Keratinocyte (primary cell): ENCODE measurements at regions not wholly inside any gene's neighbourhood (a gene's known extent, or its start where the extent isn't known, plus 50 kb on each side); places are given as distances from the start of the nearest gene placed in this dataset.

Experiments
- DNase-seq: peaks from one replicate; pipeline ENCODE4 v3.0.0-alpha.2; 2011; ENCODE audit warnings: low read depth, missing footprints, low spot score
- FAIRE-seq: peaks from 2 replicates; lab custom pipeline; 2011; peaks lifted over from hg19 to GRCh38; lab: Jason Lieb, UNC
- H2AFZ ChIP-seq: 2 replicates; pipeline ENCODE4 v1.6.0; 2012; ENCODE audit warnings: low read length, control low read depth, inconsistent platforms; ENCODE audit not compliant: control insufficient read depth
- H3K27ac ChIP-seq: 2 replicates; pipeline ENCODE4 v1.5.1; 2011; ENCODE audit warnings: low read length; ENCODE audit not compliant: control insufficient read depth, insufficient read depth
- H3K27me3 ChIP-seq: 3 replicates; pipeline ENCODE4 v1.6.0; 2011; ENCODE audit warnings: low read length; ENCODE audit not compliant: control insufficient read depth, insufficient read depth; ENCODE audit errors: extremely low read depth
- H3K36me3 ChIP-seq, 2 experiments: 2 replicates in 1 of 2; 3 replicates in 1 of 2; pipeline ENCODE4 v1.5.1; 2011; ENCODE audit warnings: low read length in 2 of 2, mild to moderate bottlenecking in 1 of 2; ENCODE audit not compliant: control insufficient read depth in 2 of 2, insufficient read depth in 2 of 2; ENCODE audit errors: extremely low read depth in 1 of 2
- H3K4me1 ChIP-seq: 3 replicates; pipeline ENCODE4 v1.5.1; 2011; ENCODE audit warnings: low read length; ENCODE audit not compliant: control insufficient read depth, insufficient read depth; ENCODE audit errors: extremely low read depth
- H3K4me2 ChIP-seq: 3 replicates; pipeline ENCODE4 v1.6.0; 2011; ENCODE audit warnings: low read depth, low read length; ENCODE audit not compliant: control insufficient read depth, insufficient read depth; ENCODE audit errors: extremely low read depth
- H3K4me3 ChIP-seq, 3 experiments: fragments of 200-600 bp in 1 of 3; sonication (generic) in 1 of 3; 2 replicates in 2 of 3; 3 replicates in 1 of 3; pipeline ENCODE4 v1.5.1; 2011 to 2016; ENCODE audit warnings: low read length in 3 of 3, mild to moderate bottlenecking in 3 of 3, control low read depth in 2 of 3, inconsistent platforms in 1 of 3, low read depth in 1 of 3, mixed read lengths in 1 of 3, mixed run types in 1 of 3, moderate library complexity in 1 of 3; ENCODE audit not compliant: control insufficient read depth in 2 of 3, insufficient read depth in 2 of 3; ENCODE audit errors: extremely low read depth in 1 of 3
- H3K79me2 ChIP-seq: 2 replicates; pipeline ENCODE4 v1.6.0; 2012; ENCODE audit warnings: low read length; ENCODE audit not compliant: control insufficient read depth, insufficient read depth
- H3K9ac ChIP-seq: 3 replicates; pipeline ENCODE4 v1.6.0; 2011; ENCODE audit warnings: low read length; ENCODE audit not compliant: control insufficient read depth, insufficient read depth; ENCODE audit errors: extremely low read depth
- H3K9me1 ChIP-seq: 3 replicates; pipeline ENCODE4 v1.6.0; 2011; ENCODE audit warnings: low read length; ENCODE audit not compliant: control insufficient read depth, insufficient read depth; ENCODE audit errors: extremely low read depth
- H3K9me3 ChIP-seq: 2 replicates; pipeline ENCODE4 v1.5.1; 2012; ENCODE audit warnings: low read depth, low read length; ENCODE audit not compliant: control insufficient read depth
- H4K20me1 ChIP-seq: 3 replicates; pipeline ENCODE4 v1.6.0; 2011; ENCODE audit warnings: low read length; ENCODE audit not compliant: control insufficient read depth, insufficient read depth; ENCODE audit errors: extremely low read depth
- CTCF ChIP-seq, 3 experiments: IDR thresholded peaks in 1 of 3; conservative IDR thresholded peaks in 1 of 3; optimal IDR thresholded peaks in 1 of 3; 2 replicates in 2 of 3; 3 replicates in 1 of 3; pipeline versions ENCODE3 to v1.5.1; 2011; ENCODE audit warnings: low read length in 3 of 3, mild to moderate bottlenecking in 3 of 3, moderate library complexity in 2 of 3, control low read depth in 1 of 3, inconsistent platforms in 1 of 3; ENCODE audit not compliant: insufficient read depth in 2 of 3; ENCODE audit errors: extremely low read depth in 1 of 3
- EZH2 ChIP-seq: IDR thresholded peaks from one replicate; pipeline ENCODE4 v1.6.1; 2012; ENCODE audit warnings: inconsistent platforms, mild to moderate bottlenecking, low read length, moderate library complexity
- dilution Hi-C: fragments of 300-500 bp; cut with MboI; formaldehyde crosslinking; loops from one replicate; pipeline ENCODE4 v1.7.0; 2020; ENCODE audit warnings: low sequenced_read_pairs; ENCODE audit not compliant: extremely low pct_ligation_motif_present

DNA sequence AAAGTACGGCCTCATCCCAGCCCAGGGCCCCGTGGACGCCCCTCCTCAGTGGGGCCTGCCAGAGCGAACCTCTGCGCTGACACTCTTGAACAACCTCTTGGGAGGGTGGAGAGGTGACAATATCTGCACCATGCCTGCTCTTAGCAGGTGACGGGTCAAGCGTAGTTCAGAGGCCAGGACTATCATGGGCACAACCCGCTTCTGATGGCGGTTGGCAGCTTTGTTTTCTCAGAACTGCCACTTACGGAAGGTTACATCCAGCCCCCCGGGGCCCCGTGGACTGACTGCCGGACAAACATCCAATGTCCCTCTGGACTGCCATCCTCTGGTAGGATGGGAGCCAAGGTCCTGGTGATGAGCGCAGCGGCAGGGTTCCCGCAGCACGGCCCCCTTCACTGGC lies 91.1 kb downstream of the TUBA3C start:
- no peak for FAIRE-seq
- Histone ChIP-seq H3K9me1 (no peaks in the 10 kb centered on the region), H3K79me2 (no peaks in the 10 kb centered on the region), H3K9ac (no peak overlapping the region), H3K9me3 (peaks cover 18% of the 10 kb centered on the region), H3K36me3 (no peaks in the 10 kb centered on the region), H2AFZ (no peak overlapping the region), H3K4me1 (no peaks in the 10 kb centered on the region), H3K27me3 (no peaks in the 10 kb centered on the region), H3K27ac (no peak overlapping the region), H3K4me2 (no peak overlapping the region), H4K20me1 (no peaks in the 10 kb centered on the region), H3K4me3 (no peak overlapping the region)
- TF ChIP-seq CTCF (optimal IDR thresholded peaks at IDR 0.05 in 1 of 3, IDR thresholded peaks at IDR 0.05 in 1 of 3, conservative IDR thresholded peaks at IDR 0.05 in 1 of 3; ENCODE audit: extremely low read depth in 1 of 3, insufficient read depth in 2 of 3, low read length in 3 of 3), result no peak
- TF ChIP-seq EZH2, result no peak
- dilution Hi-C loops, result no loop called here
- DNase-seq, result no peak

- Histone ChIP-seq H3K4me1 (no peaks in the 10 kb centered on the region), H3K79me2 (no peaks in the 10 kb centered on the region), H3K36me3 (no peaks in the 10 kb centered on the region), H3K9me1 (no peaks in the 10 kb centered on the region), H3K4me2 (no peak overlapping the region), H3K27ac (no peak overlapping the region), H2AFZ (no peak overlapping the region), H3K4me3 (no peak overlapping the region), H3K9me3 (peaks cover 20% of the 10 kb centered on the region), H4K20me1 (no peaks in the 10 kb centered on the region), H3K27me3 (no peaks in the 10 kb centered on the region), H3K9ac (no peak overlapping the region)
- no peak for DNase-seq
- no peak for FAIRE-seq
- dilution Hi-C loops, result no loop called here
- TF ChIP-seq EZH2, result no peak
- TF ChIP-seq CTCF (optimal IDR thresholded peaks at IDR 0.05 in 1 of 3, IDR thresholded peaks at IDR 0.05 in 1 of 3, conservative IDR thresholded peaks at IDR 0.05 in 1 of 3; ENCODE audit: extremely low read depth in 1 of 3, insufficient read depth in 2 of 3, low read length in 3 of 3), result peak in 1 of 3 experiments; percentile 20
Measured at GRCh38 chr13:19089315-19089714, 92.3 kb downstream of the TUBA3C start.
